Kidney glomerular epithelial cell (primary cell): ENCODE measurements at regions not wholly inside any gene's neighbourhood (a gene's known extent, or its start where the extent isn't known, plus 50 kb on each side); places are given as distances from the start of the nearest gene placed in this dataset.
"Not testable (repeated sequence)": the region's sequence is repeated elsewhere in the genome, so short reads cannot be mapped to it uniquely, and the experiment has no call there.

ENCODE experiments used
- DNase-seq: peaks from one replicate; lab custom pipeline; 2025; lab: John Stamatoyannopoulos, UW

- DNase-seq: no peak
These were observed 137.2 kb downstream of the SLC24A2 start for GRCh38 chr9:19651681-19652080.

GRCh38 chr9:19650312-19650711 is 138.5 kb downstream of the SLC24A2 start:
- DNase-seq: no peak

GRCh38 chr9:19649336-19650041 is 139.3 kb downstream of the SLC24A2 start:
- no peak for DNase-seq

- DNase-seq: no peak
These were observed 140.2 kb downstream of the SLC24A2 start for GRCh38 chr9:19648672-19649071.

- no peak for DNase-seq
These were observed 145.0 kb downstream of the SLC24A2 start for GRCh38 chr9:19643875-19644274.

- no peak for DNase-seq
These were observed 146.6 kb downstream of the SLC24A2 start for GRCh38 chr9:19642256-19642655.

GRCh38 chr9:19641046-19641445 is 147.8 kb downstream of the SLC24A2 start:
- DNase-seq: no peak

- no peak for DNase-seq
These were observed 148.8 kb downstream of the SLC24A2 start for GRCh38 chr9:19640014-19640413.

GRCh38 chr9:19637084-19637483 is 151.8 kb downstream of the SLC24A2 start:
- no peak for DNase-seq

- DNase-seq: no peak
These were observed 154.0 kb downstream of the SLC24A2 start for GRCh38 chr9:19634881-19635280.

GRCh38 chr9:19631181-19631580 is 157.7 kb downstream of the SLC24A2 start:
- no peak for DNase-seq

- DNase-seq: no peak
These were observed 158.1 kb downstream of the SLC24A2 start for GRCh38 chr9:19630760-19631159.

GRCh38 chr9:19629488-19629887 is 159.3 kb downstream of the SLC24A2 start:
- DNase-seq: no peak

GRCh38 chr9:19625426-19625825 is 163.4 kb downstream of the SLC24A2 start:
- not testable (repeated sequence) for DNase-seq

- DNase-seq: no peak
These were observed 164.3 kb downstream of the SLC24A2 start for GRCh38 chr9:19624519-19624918.

- no peak for DNase-seq
These were observed 164.9 kb downstream of the SLC24A2 start for GRCh38 chr9:19623941-19624340.

- DNase-seq: no peak
These were observed 168.5 kb downstream of the SLC24A2 start for GRCh38 chr9:19620326-19620725.

- no peak for DNase-seq
These were observed 169.6 kb downstream of the SLC24A2 start for GRCh38 chr9:19619221-19619620.

- no peak for DNase-seq
These were observed 170.0 kb downstream of the SLC24A2 start for GRCh38 chr9:19618816-19619215.

GRCh38 chr9:19615036-19615624 is 173.7 kb downstream of the SLC24A2 start:
- no peak for DNase-seq

- no peak for DNase-seq
These were observed 174.5 kb downstream of the SLC24A2 start for GRCh38 chr9:19614294-19614693.

- no peak for DNase-seq
These were observed 188.3 kb downstream of the SLC24A2 start for GRCh38 chr9:19600538-19600937.

GRCh38 chr9:19598722-19599121 is 189.9 kb downstream of the ACER2 start:
- DNase-seq: no peak

GRCh38 chr9:19597176-19597575 is 188.4 kb downstream of the ACER2 start:
- DNase-seq: no peak
